HepG2 (cell line): ENCODE measurements at regions not wholly inside any gene's neighbourhood (a gene's known extent, or its start where the extent isn't known, plus 50 kb on each side); places are given as distances from the start of the nearest gene placed in this dataset.

ENCODE experiments used
- ATAC-seq: fragments of 200-7000 bp; cut with Tn5 transposase; 3 replicates; pipeline ENCODE4 v1.9.1; 2020; ENCODE audit warnings: mild to moderate bottlenecking, moderate library complexity
- BruUV-seq: library from RNA; stranded (reverse); fragments of 400-500 nt; replicated peaks from 2 replicates; lab custom pipeline; 2021; lab: Mats Ljungman, UMichigan
- CTCF ChIA-PET: fragments of 300-600 bp; formaldehyde crosslinking; extraction: SDS; loops from one replicate; lab custom pipeline; 2021; ENCODE audit warnings: low total read pairs, inconsistent platforms, low intra/inter-chr PET ratio; lab: Yijun Ruan, JAX
- POLR2A ChIA-PET: fragments of 350-600 bp; sonication (Branson Sonifier 250); formaldehyde crosslinking; loops from one replicate; lab custom pipeline; 2020; ENCODE audit warnings: antibody characterized with exemption, inconsistent platforms; lab: Yijun Ruan, JAX
- DNase-seq: peaks from one replicate; pipeline ENCODE4 v3.0.0-alpha.2; 2015; ENCODE audit warnings: low spot score
- FAIRE-seq: peaks from 3 replicates; lab custom pipeline; 2011; peaks lifted over from hg19 to GRCh38; lab: Jason Lieb, UNC
- H2AFZ ChIP-seq: one replicate; pipeline ENCODE4 v1.6.1; 2011; ENCODE audit warnings: low read length, inconsistent platforms
- H3K27ac ChIP-seq: fragments of 300-600 bp; 3 replicates; pipeline ENCODE4 v1.8.0; 2011; ENCODE audit warnings: mixed run types, mild to moderate bottlenecking, mixed read lengths, low read length, inconsistent platforms; ENCODE audit not compliant: insufficient read depth; ENCODE audit errors: extremely low read length
- H3K27me3 ChIP-seq, 2 experiments: fragments of 200-600 bp in 1 of 2; 2 replicates in 1 of 2; 3 replicates in 1 of 2; pipeline versions ENCODE4 v1.6.0 to v1.8.0; 2011; ENCODE audit warnings: low read length in 2 of 2, mild to moderate bottlenecking in 2 of 2, moderate library complexity in 2 of 2, inconsistent platforms in 1 of 2; ENCODE audit not compliant: insufficient read depth in 2 of 2, control insufficient read depth in 1 of 2
- H3K36me3 ChIP-seq, 2 experiments: fragments of 200-600 bp in 1 of 2; replicated peaks in 1 of 2; 2 replicates in 1 of 2; 3 replicates in 1 of 2; pipeline versions ENCODE4 v1.5.1 to v1.8.0; 2011; ENCODE audit warnings: low read length in 2 of 2, inconsistent platforms in 1 of 2; ENCODE audit not compliant: insufficient read depth in 2 of 2, control insufficient read depth in 1 of 2
- H3K4me1 ChIP-seq: 2 replicates; pipeline ENCODE4 v1.5.1; 2012; ENCODE audit warnings: low read length, inconsistent platforms; ENCODE audit not compliant: insufficient read depth
- H3K4me2 ChIP-seq: 2 replicates; pipeline ENCODE4 v1.6.0; 2011; ENCODE audit warnings: low read depth, low read length, inconsistent platforms
- H3K4me3 ChIP-seq, 3 experiments: fragments of 200-600 bp in 1 of 3; sonication (generic), shearing (Covaris generic) in 1 of 3; replicated peaks in 1 of 3; 2 replicates each; pipeline ENCODE4 v1.5.1; 2011 to 2016; ENCODE audit warnings: low read length in 3 of 3, inconsistent platforms in 2 of 3, low read depth in 2 of 3, mild to moderate bottlenecking in 2 of 3, control low read depth in 1 of 3, mixed read lengths in 1 of 3; ENCODE audit not compliant: insufficient read depth in 1 of 3
- H3K79me2 ChIP-seq: one replicate; pipeline ENCODE4 v1.6.1; 2011; ENCODE audit warnings: low read length, inconsistent platforms; ENCODE audit not compliant: insufficient read depth
- H3K9ac ChIP-seq: 2 replicates; pipeline ENCODE4 v1.6.0; 2011; ENCODE audit warnings: mild to moderate bottlenecking, low read depth, low read length, inconsistent platforms; ENCODE audit not compliant: insufficient read depth
- H3K9me3 ChIP-seq: 2 replicates; pipeline ENCODE4 v1.5.1; 2012; ENCODE audit warnings: mild to moderate bottlenecking, low read length
- H4K20me1 ChIP-seq: 2 replicates; pipeline ENCODE4 v1.6.0; 2011; ENCODE audit warnings: inconsistent platforms, mild to moderate bottlenecking, low read length, moderate library complexity; ENCODE audit not compliant: insufficient read depth
- GLMP ChIP-seq: sonication (generic); formaldehyde crosslinking; IDR thresholded peaks from 2 replicates; pipeline ENCODE4 v1.9.0; 2021; ENCODE audit warnings: missing genetic modification reagents, mild to moderate bottlenecking, borderline replicate concordance
- JDP2 ChIP-seq: sonication (generic); formaldehyde crosslinking; IDR thresholded peaks from 2 replicates; pipeline ENCODE4 v1.8.1; 2022; ENCODE audit warnings: missing genetic modification reagents, borderline replicate concordance
- MXI1 ChIP-seq: IDR thresholded peaks from 3 replicates; pipeline ENCODE4 v1.6.1; 2012; ENCODE audit warnings: low read depth, low read length, inconsistent platforms, borderline replicate concordance
- SNRNP70 ChIP-seq: fragments of 200-400 bp; formaldehyde crosslinking; IDR thresholded peaks from 2 replicates; pipeline ENCODE4 v1.6.1; 2017; ENCODE audit warnings: mild to moderate bottlenecking, low read depth, low read length, moderate library complexity
- THAP8 ChIP-seq: sonication (generic); formaldehyde crosslinking; IDR thresholded peaks from 2 replicates; pipeline ENCODE4 v1.5.1; 2020; ENCODE audit warnings: missing genetic modification reagents, mild to moderate bottlenecking, borderline replicate concordance
- ZBTB21 ChIP-seq: sonication (generic); formaldehyde crosslinking; IDR thresholded peaks from 2 replicates; pipeline ENCODE4 v1.4.0; 2020; ENCODE audit warnings: missing genetic modification reagents
- ZNF282 ChIP-seq: fragments of 450-650 bp; IDR thresholded peaks from 2 replicates; pipeline ENCODE4 v1.6.1; 2018; ENCODE audit not compliant: partially characterized antibody
- ZNF512 ChIP-seq: sonication (generic); formaldehyde crosslinking; IDR thresholded peaks from 2 replicates; pipeline ENCODE4 v1.4.0; 2020; ENCODE audit warnings: mild to moderate bottlenecking, missing genetic modification reagents
- ZNF512B ChIP-seq: sonication (generic); formaldehyde crosslinking; IDR thresholded peaks from 2 replicates; pipeline ENCODE4 v1.5.1; 2020; ENCODE audit warnings: missing genetic modification reagents, mild to moderate bottlenecking, borderline replicate concordance
- ZNF577 ChIP-seq: sonication (generic); formaldehyde crosslinking; IDR thresholded peaks from 2 replicates; pipeline ENCODE4 v1.4.0; 2020; ENCODE audit warnings: mild to moderate bottlenecking, low read depth, missing genetic modification reagents, borderline replicate concordance
- ZNF800 ChIP-seq: sonication (generic); formaldehyde crosslinking; IDR thresholded peaks from 2 replicates; pipeline ENCODE4 v1.4.0; 2020; ENCODE audit warnings: missing genetic modification reagents
- WGBS: methylation state at CpG from one replicate; pipeline ENCODE4 v1.1.6; 2017; ENCODE audit warnings: low lambda C conversion rate; 5-methylcytosine and 5-hydroxymethylcytosine counted together
- in situ Hi-C: cut with HindIII; loops from 2 replicates; pipeline ENCODE4 v1.10.0; 2017; ENCODE audit warnings: low pct_unique_long_range_greater_than_20kb; ENCODE audit not compliant: extremely low pct_ligation_motif_present
- intact Hi-C: fragments of 100-400 bp; cut with micrococcal nuclease; formaldehyde crosslinking; loops from one replicate; pipeline ENCODE4 v1.10.0; 2022; ENCODE audit not compliant: unreplicated experiment
- TF ChIP-seq, protein P1 (sequence below): sonication (generic); formaldehyde crosslinking; IDR thresholded peaks from 2 replicates; pipeline ENCODE4 v1.4.0; 2020; ENCODE audit warnings: mild to moderate bottlenecking, missing genetic modification reagents
- TF ChIP-seq, protein P2 (sequence below): sonication (generic); IDR thresholded peaks from 2 replicates; pipeline ENCODE4 v1.6.1; 2016; ENCODE audit warnings: low read depth, borderline replicate concordance

DNA sequence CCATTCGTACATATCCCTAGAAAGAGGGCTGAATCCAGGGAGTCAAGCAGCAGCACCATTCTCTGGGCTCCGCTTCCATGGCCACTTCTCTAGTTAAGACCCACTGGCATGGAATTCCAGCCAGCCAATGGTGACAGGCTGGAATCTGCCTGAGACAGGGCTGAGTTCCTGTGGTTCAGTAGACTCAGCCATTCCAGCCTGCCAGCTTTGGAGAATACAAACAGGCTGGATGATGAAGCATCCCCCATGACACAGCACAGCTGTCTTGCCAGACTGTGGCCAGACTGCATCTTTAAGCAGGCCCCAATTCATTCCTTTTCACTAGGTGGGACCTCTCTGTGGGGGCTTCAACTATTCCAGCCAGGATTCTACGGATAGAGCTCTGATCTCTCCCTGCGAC lies 329.6 kb downstream of the XPNPEP1 start:
- Histone ChIP-seq H3K4me1 (no peaks in the 10 kb centered on the region), H3K4me3 (no peak overlapping the region), H4K20me1 (no peaks in the 10 kb centered on the region), H3K4me2 (no peak overlapping the region), H3K36me3 (no peaks in the 10 kb centered on the region), H3K9me3 (no peaks in the 10 kb centered on the region), H3K79me2 (no peaks in the 10 kb centered on the region), H2AFZ (no peak overlapping the region), H3K27ac (no peak overlapping the region), H3K27me3 (no peaks in the 10 kb centered on the region; a peak in 1 of 5 replicates), H3K9ac (no peak overlapping the region)
- CTCF ChIA-PET, result no interaction called here
- ATAC-seq (no peak), DNase-seq (no peak), FAIRE-seq (no peak)
- WGBS, result no CpG with 5 or more reads among the region's 4 CpGs
- POLR2A ChIA-PET, result no interaction called here
- intact Hi-C loops, result no loop called here
- no TSS peak for BruUV-seq
- in situ Hi-C loops, result no loop called here
- TF ChIP-seq ZBTB21 (CRISPR knock-in tag), result no peak
- TF ChIP-seq ZNF282, result no peak
- no peak for TF ChIP-seq ZNF512B
- TF ChIP-seq MXI1, result no peak
- TF ChIP-seq, protein P1, sequence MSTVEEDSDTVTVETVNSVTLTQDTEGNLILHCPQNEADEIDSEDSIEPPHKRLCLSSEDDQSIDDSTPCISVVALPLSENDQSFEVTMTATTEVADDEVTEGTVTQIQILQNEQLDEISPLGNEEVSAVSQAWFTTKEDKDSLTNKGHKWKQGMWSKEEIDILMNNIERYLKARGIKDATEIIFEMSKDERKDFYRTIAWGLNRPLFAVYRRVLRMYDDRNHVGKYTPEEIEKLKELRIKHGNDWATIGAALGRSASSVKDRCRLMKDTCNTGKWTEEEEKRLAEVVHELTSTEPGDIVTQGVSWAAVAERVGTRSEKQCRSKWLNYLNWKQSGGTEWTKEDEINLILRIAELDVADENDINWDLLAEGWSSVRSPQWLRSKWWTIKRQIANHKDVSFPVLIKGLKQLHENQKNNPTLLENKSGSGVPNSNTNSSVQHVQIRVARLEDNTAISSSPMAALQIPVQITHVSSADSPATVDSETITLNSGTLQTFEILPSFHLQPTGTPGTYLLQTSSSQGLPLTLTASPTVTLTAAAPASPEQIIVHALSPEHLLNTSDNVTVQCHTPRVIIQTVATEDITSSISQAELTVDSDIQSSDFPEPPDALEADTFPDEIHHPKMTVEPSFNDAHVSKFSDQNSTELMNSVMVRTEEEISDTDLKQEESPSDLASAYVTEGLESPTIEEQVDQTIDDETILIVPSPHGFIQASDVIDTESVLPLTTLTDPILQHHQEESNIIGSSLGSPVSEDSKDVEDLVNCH (CRISPR knock-in tag), result no peak
- no peak for TF ChIP-seq SNRNP70
- TF ChIP-seq GLMP, result no peak
- TF ChIP-seq ZNF577 (CRISPR knock-in tag), result no peak
- no peak for TF ChIP-seq ZNF800 (CRISPR knock-in tag)
- TF ChIP-seq ZNF512 (CRISPR knock-in tag), result no peak
- TF ChIP-seq JDP2, result no peak
- TF ChIP-seq, protein P2, sequence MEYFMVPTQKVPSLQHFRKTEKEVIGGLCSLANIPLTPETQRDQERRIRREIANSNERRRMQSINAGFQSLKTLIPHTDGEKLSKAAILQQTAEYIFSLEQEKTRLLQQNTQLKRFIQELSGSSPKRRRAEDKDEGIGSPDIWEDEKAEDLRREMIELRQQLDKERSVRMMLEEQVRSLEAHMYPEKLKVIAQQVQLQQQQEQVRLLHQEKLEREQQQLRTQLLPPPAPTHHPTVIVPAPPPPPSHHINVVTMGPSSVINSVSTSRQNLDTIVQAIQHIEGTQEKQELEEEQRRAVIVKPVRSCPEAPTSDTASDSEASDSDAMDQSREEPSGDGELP, result no peak
- no peak for TF ChIP-seq THAP8 (CRISPR knock-in tag)
